GM21390 (cell line): ENCODE measurements at regions not wholly inside any gene's neighbourhood (a gene's known extent, or its start where the extent isn't known, plus 50 kb on each side); places are given as distances from the start of the nearest gene placed in this dataset.
A peak's percentile ranks its signal among the peaks of the same experiment; 100 is the strongest.
"Not testable (repeated sequence)": the region's sequence is repeated elsewhere in the genome, so short reads cannot be mapped to it uniquely, and the experiment has no call there.

Experiments used
- ATAC-seq: cut with Tn5 transposase; IDR thresholded peaks from one replicate; pipeline ENCODE4 v1.9.1; 2021; ENCODE audit not compliant: unreplicated experiment

- ATAC-seq, result no peak
Observed at GRCh38 chr4:118586357-118586790, 98.8 kb upstream of the METTL14 start.

- ATAC-seq, result no peak
Observed at GRCh38 chr4:118587116-118587831, 97.9 kb upstream of the METTL14 start.

- ATAC-seq, result no peak
Observed at GRCh38 chr4:118587946-118588345, 97.2 kb upstream of the METTL14 start.

- no peak for ATAC-seq
Observed at GRCh38 chr4:118589471-118590055, 95.6 kb upstream of the METTL14 start.

GRCh38 chr4:118591339-118592046 is 93.7 kb upstream of the METTL14 start:
- peak; percentile 98 for ATAC-seq

- ATAC-seq, result not testable (repeated sequence)
Observed at GRCh38 chr4:118592289-118592688, 92.9 kb upstream of the METTL14 start.

GRCh38 chr4:118595883-118596282 is 89.3 kb upstream of the METTL14 start:
- ATAC-seq, result not testable (repeated sequence)

- not testable (repeated sequence) for ATAC-seq
Observed at GRCh38 chr4:118625097-118625496, 60.1 kb upstream of the METTL14 start.

- not testable (repeated sequence) for ATAC-seq
Observed at GRCh38 chr4:118629697-118630096, 55.5 kb upstream of the METTL14 start.

GRCh38 chr4:118630897-118631296 is 54.3 kb upstream of the METTL14 start:
- not testable (repeated sequence) for ATAC-seq

GRCh38 chr4:118631321-118632050 is 53.7 kb upstream of the METTL14 start:
- ATAC-seq, result not testable (repeated sequence)

- not testable (repeated sequence) for ATAC-seq
Observed at GRCh38 chr4:118633476-118633875, 51.7 kb upstream of the METTL14 start.

- ATAC-seq, result not testable (repeated sequence)
Observed at GRCh38 chr4:118634126-118634875, 50.9 kb upstream of the METTL14 start.
